ENCODE measurements at regions not wholly inside any gene's neighbourhood (a gene's known extent, or its start where the extent isn't known, plus 50 kb on each side); places are given as distances from the start of the nearest gene placed in this dataset.
"Not testable (repeated sequence)": the region's sequence is repeated elsewhere in the genome, so short reads cannot be mapped to it uniquely, and the experiment has no call there.

- no peak overlapping the region for H3K27ac Mint-ChIP-seq
- H3K27me3 Mint-ChIP-seq: no peaks in the 10 kb centered on the region
- no peak overlapping the region for H3K4me3 Mint-ChIP-seq
- H3K36me3 Mint-ChIP-seq: no peaks in the 10 kb centered on the region
- no peaks in the 10 kb centered on the region for H3K4me1 Mint-ChIP-seq
- H3K9me3 Mint-ChIP-seq: peaks cover 6% of the 10 kb centered on the region
Measured at GRCh38 chr13:90302107-90302506, 1045.4 kb upstream of the MIR17HG start.

- no peak overlapping the region for H3K4me3 Mint-ChIP-seq
- no peaks in the 10 kb centered on the region for H3K36me3 Mint-ChIP-seq
- H3K4me1 Mint-ChIP-seq: no peaks in the 10 kb centered on the region
- H3K27ac Mint-ChIP-seq: no peak overlapping the region
- no peaks in the 10 kb centered on the region for H3K27me3 Mint-ChIP-seq
- H3K9me3 Mint-ChIP-seq: no peaks in the 10 kb centered on the region
Measured at GRCh38 chr13:90305796-90306195, 1041.7 kb upstream of the MIR17HG start.

DNA sequence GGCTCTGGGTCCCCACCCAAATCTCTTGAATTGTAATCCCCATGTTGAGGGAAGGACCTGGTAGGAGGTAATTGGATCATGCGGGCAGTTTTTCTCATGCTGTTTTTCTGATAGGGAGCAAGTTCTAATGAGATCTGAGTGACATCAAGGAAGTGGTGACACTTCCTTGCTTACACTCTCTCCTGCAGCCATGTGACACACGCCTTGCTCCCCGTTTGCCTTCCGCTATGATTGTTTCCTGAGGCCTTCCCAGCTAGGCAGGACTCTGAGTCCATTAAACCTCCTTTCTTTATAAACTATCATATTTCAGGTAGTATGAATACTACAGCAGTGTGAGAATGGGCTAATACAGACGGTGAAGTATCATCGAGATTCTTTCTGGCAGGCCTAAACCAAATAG is 1040.4 kb upstream of the MIR17HG start:
- no peaks in the 10 kb centered on the region for H3K9me3 Mint-ChIP-seq
- no peak overlapping the region for H3K4me3 Mint-ChIP-seq
- no peaks in the 10 kb centered on the region for H3K27me3 Mint-ChIP-seq
- H3K4me1 Mint-ChIP-seq: no peaks in the 10 kb centered on the region
- H3K36me3 Mint-ChIP-seq: no peaks in the 10 kb centered on the region
- H3K27ac Mint-ChIP-seq: no peak overlapping the region

- Mint-ChIP-seq H3K4me3 (no peak overlapping the region), H3K27me3 (no peaks in the 10 kb centered on the region), H3K9me3 (no peaks in the 10 kb centered on the region), H3K27ac (no peak overlapping the region), H3K36me3 (no peaks in the 10 kb centered on the region), H3K4me1 (no peaks in the 10 kb centered on the region)
Measured at GRCh38 chr13:90308249-90308648, 1039.2 kb upstream of the MIR17HG start.

- H3K27me3 Mint-ChIP-seq: no peaks in the 10 kb centered on the region
- peaks cover 9% of the 10 kb centered on the region for H3K9me3 Mint-ChIP-seq
- no peaks in the 10 kb centered on the region for H3K36me3 Mint-ChIP-seq
- H3K4me1 Mint-ChIP-seq: no peaks in the 10 kb centered on the region
- H3K27ac Mint-ChIP-seq: no peak overlapping the region
- H3K4me3 Mint-ChIP-seq: no peak overlapping the region
Measured at GRCh38 chr13:90311929-90312328, 1035.6 kb upstream of the MIR17HG start.

- Mint-ChIP-seq H3K27me3 (no peaks in the 10 kb centered on the region), H3K36me3 (no peaks in the 10 kb centered on the region), H3K9me3 (peaks cover 9% of the 10 kb centered on the region), H3K4me3 (no peak overlapping the region), H3K4me1 (no peaks in the 10 kb centered on the region), H3K27ac (no peak overlapping the region)
Measured at GRCh38 chr13:90315061-90315460, 1032.4 kb upstream of the MIR17HG start.

DNA sequence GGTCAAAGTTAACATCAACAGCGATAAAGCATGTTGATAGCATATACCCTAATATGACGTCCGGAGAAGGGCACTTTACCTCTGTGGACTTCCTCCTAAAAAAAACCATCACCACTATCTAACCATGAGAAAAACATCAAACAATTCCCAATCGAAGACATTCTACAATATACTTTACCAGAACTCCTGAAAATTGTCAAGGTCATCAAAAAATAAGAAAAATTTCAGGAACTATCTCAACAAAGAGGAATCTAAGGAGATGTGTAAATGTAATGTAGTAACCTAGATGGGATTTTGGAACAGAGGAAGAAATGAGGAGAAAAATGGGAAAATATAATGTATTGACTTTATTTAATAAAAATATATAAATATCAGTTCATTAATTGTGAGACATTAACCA is 1026.8 kb upstream of the MIR17HG start:
- Mint-ChIP-seq H3K27me3 (no peaks in the 10 kb centered on the region), H3K27ac (no peak overlapping the region), H3K9me3 (no peaks in the 10 kb centered on the region)

GRCh38 chr13:90321281-90321931 is 1026.1 kb upstream of the MIR17HG start:
- no peaks in the 10 kb centered on the region for H3K4me1 Mint-ChIP-seq
- no peak overlapping the region for H3K27ac Mint-ChIP-seq
- no peaks in the 10 kb centered on the region for H3K27me3 Mint-ChIP-seq
- H3K36me3 Mint-ChIP-seq: no peaks in the 10 kb centered on the region
- no peak overlapping the region for H3K4me3 Mint-ChIP-seq
- H3K9me3 Mint-ChIP-seq: no peaks in the 10 kb centered on the region

More for the DNA sequence above, 1026.8 kb upstream of the MIR17HG start:
- Mint-ChIP-seq H3K4me1 (no peaks in the 10 kb centered on the region), H3K36me3 (no peaks in the 10 kb centered on the region), H3K4me3 (no peak overlapping the region)

DNA sequence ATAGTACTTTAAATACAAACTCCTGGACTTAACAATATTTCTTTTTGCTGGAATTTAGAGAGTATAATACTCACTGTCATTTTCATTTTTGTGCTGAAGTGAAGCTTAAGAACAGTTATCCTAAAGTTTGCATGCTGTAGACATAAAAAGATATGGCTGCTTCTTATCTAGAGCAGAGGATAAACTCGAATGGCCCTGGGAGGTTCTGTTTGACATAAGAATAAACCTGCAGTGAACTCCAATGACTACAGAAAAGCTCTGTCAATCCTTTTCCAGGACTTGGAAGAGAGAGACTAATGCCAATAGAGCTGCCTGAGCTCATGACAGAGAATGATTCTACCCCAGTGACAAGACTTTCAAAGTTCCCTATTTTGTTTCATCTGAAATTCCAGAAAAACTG is 1017.8 kb upstream of the MIR17HG start:
- Mint-ChIP-seq H3K27ac (no peak overlapping the region), H3K27me3 (no peaks in the 10 kb centered on the region), H3K36me3 (no peaks in the 10 kb centered on the region), H3K4me3 (no peak overlapping the region), H3K4me1 (no peaks in the 10 kb centered on the region), H3K9me3 (peaks cover 5% of the 10 kb centered on the region)

GRCh38 chr13:90331974-90332373 is 1015.5 kb upstream of the MIR17HG start:
- Mint-ChIP-seq H3K27ac (no peak overlapping the region), H3K4me1 (no peaks in the 10 kb centered on the region), H3K27me3 (no peaks in the 10 kb centered on the region), H3K36me3 (no peaks in the 10 kb centered on the region), H3K4me3 (no peak overlapping the region), H3K9me3 (peaks cover 5% of the 10 kb centered on the region)

- Mint-ChIP-seq H3K36me3 (no peaks in the 10 kb centered on the region), H3K4me3 (no peak overlapping the region), H3K27ac (no peak overlapping the region), H3K27me3 (no peaks in the 10 kb centered on the region), H3K4me1 (no peaks in the 10 kb centered on the region), H3K9me3 (peaks cover 13% of the 10 kb centered on the region)
Measured at GRCh38 chr13:90336507-90336906, 1011.0 kb upstream of the MIR17HG start.

GRCh38 chr13:90341348-90341747 is 1006.1 kb upstream of the MIR17HG start:
- not testable (repeated sequence) for H3K27me3 Mint-ChIP-seq, H3K36me3 Mint-ChIP-seq, H3K27ac Mint-ChIP-seq, H3K4me3 Mint-ChIP-seq, H3K4me1 Mint-ChIP-seq
- H3K9me3 Mint-ChIP-seq: peaks cover 13% of the 10 kb centered on the region

- H3K36me3 Mint-ChIP-seq, H3K4me1 Mint-ChIP-seq, H3K4me3 Mint-ChIP-seq, H3K27ac Mint-ChIP-seq, H3K27me3 Mint-ChIP-seq: not testable (repeated sequence)
- peaks cover 12% of the 10 kb centered on the region for H3K9me3 Mint-ChIP-seq
Measured at GRCh38 chr13:90348477-90349136, 998.9 kb upstream of the MIR17HG start.

- Mint-ChIP-seq H3K4me1 (no peaks in the 10 kb centered on the region), H3K9me3 (peaks cover 13% of the 10 kb centered on the region), H3K27ac (no peak overlapping the region), H3K36me3 (no peaks in the 10 kb centered on the region), H3K4me3 (no peak overlapping the region), H3K27me3 (no peaks in the 10 kb centered on the region)
Measured at GRCh38 chr13:90352763-90353162, 994.7 kb upstream of the MIR17HG start.

GRCh38 chr13:90355162-90355751 is 992.2 kb upstream of the MIR17HG start:
- Mint-ChIP-seq H3K27ac (no peak overlapping the region), H3K36me3 (no peaks in the 10 kb centered on the region), H3K27me3 (no peaks in the 10 kb centered on the region), H3K4me3 (no peak overlapping the region), H3K4me1 (no peaks in the 10 kb centered on the region), H3K9me3 (peaks cover 8% of the 10 kb centered on the region)

GRCh38 chr13:90360785-90361184 is 986.7 kb upstream of the MIR17HG start:
- Mint-ChIP-seq H3K4me3 (no peak overlapping the region), H3K27ac (no peak overlapping the region), H3K9me3 (peaks cover 6% of the 10 kb centered on the region), H3K27me3 (no peaks in the 10 kb centered on the region), H3K4me1 (no peaks in the 10 kb centered on the region), H3K36me3 (no peaks in the 10 kb centered on the region)

All from activated naive CD4-positive, alpha-beta T cell treated with anti-CD3 and anti-CD28 coated beads, Interleukin-2, amount 50 U/mL, for 24 hours (primary cell).